Breast epithelium (tissue), 4 donors: ENCODE measurements at regions not wholly inside any gene's neighbourhood (a gene's known extent, or its start where the extent isn't known, plus 50 kb on each side); places are given as distances from the start of the nearest gene placed in this dataset.

Experiments used
- DNase-seq, 2 donors: peaks; one replicate each; pipeline ENCODE4 v3.0.0-alpha.2; 2019; ENCODE audit warnings: low spot score in 2 of 2
- H3K27ac ChIP-seq, 2 donors: fragments of 200-600 bp; sonication (generic) in 1 of 2; one replicate each; pipeline ENCODE4 v1.5.1; 2016 to 2019; ENCODE audit warnings: mild to moderate bottlenecking in 1 of 2
- H3K27me3 ChIP-seq, 2 donors: fragments of 200-600 bp; sonication (generic) in 1 of 2; one replicate each; pipeline versions ENCODE4 v1.5.1 to v1.6.0; 2017 to 2019; ENCODE audit warnings: control low read depth in 1 of 2, mild to moderate bottlenecking in 1 of 2
- H3K36me3 ChIP-seq: fragments of 200-600 bp; one replicate; pipeline ENCODE4 v1.5.1; 2019
- H3K4me1 ChIP-seq, 2 donors: fragments of 200-600 bp; sonication (generic); one replicate each; pipeline ENCODE4 v1.5.1; 2016 to 2019; ENCODE audit warnings: control low read depth in 1 of 2
- H3K4me3 ChIP-seq, 3 donors: fragments of 200-600 bp; sonication (generic); 1 replicate in 2 of 3; 2 replicates in 1 of 3; pipeline ENCODE4 v1.5.1; 2016 to 2019; ENCODE audit warnings: mild to moderate bottlenecking in 3 of 3, moderate library complexity in 2 of 3
- H3K9me3 ChIP-seq, 2 donors: fragments of 200-600 bp; sonication (generic) in 1 of 2; one replicate each; pipeline ENCODE4 v1.5.1; 2016 to 2019; ENCODE audit warnings: control low read depth in 1 of 2
- CTCF ChIP-seq, 3 donors: fragments of 450-650 bp; IDR thresholded peaks; one replicate each; pipeline ENCODE4 v1.5.1; 2016 to 2017; ENCODE audit warnings: antibody characterized with exemption in 3 of 3, mild to moderate bottlenecking in 3 of 3, moderate library complexity in 3 of 3
- POLR2A ChIP-seq: fragments of 450-650 bp; IDR thresholded peaks from one replicate; pipeline ENCODE4 v1.6.1; 2016; ENCODE audit warnings: antibody characterized with exemption, mild to moderate bottlenecking, moderate library complexity
- POLR2AphosphoS5 ChIP-seq, 3 donors: sonication (generic); formaldehyde crosslinking; IDR thresholded peaks; one replicate each; pipeline ENCODE4 v1.6.1; 2017; ENCODE audit warnings: antibody characterized with exemption in 3 of 3
- intact Hi-C: fragments of 100-400 bp; cut with DNase I; formaldehyde crosslinking; loops from one replicate; pipeline ENCODE4 v1.15.1; 2023; ENCODE audit warnings: low total_unique reads

GRCh38 chr10:60663850-60664249, 114.4 kb upstream of the CDK1 start:
- TF ChIP-seq POLR2AphosphoS5 (IDR thresholded peaks at IDR 0.05) (no peak), CTCF (IDR thresholded peaks at IDR 0.05) (no peak), POLR2A (no peak)
- intact Hi-C loops = no loop called here
- H3K27me3 ChIP-seq = no peaks in the 10 kb centered on the region
- H3K27ac ChIP-seq = no peak overlapping the region
- H3K4me1 ChIP-seq = no peaks in the 10 kb centered on the region
- no peak overlapping the region for H3K4me3 ChIP-seq
- H3K36me3 ChIP-seq = no peaks in the 10 kb centered on the region
- H3K9me3 ChIP-seq = peaks cover 0 to under 1% of the 10 kb centered on the region in 2 donors
- DNase-seq = no peak

- H3K27me3 ChIP-seq = no peaks in the 10 kb centered on the region
- TF ChIP-seq POLR2A = no peak
- no peak for TF ChIP-seq CTCF (IDR thresholded peaks at IDR 0.05)
- TF ChIP-seq POLR2AphosphoS5 (IDR thresholded peaks at IDR 0.05) = no peak
- H3K27ac ChIP-seq = no peak overlapping the region
- H3K9me3 ChIP-seq = peaks cover 0 to 5% of the 10 kb centered on the region in 2 donors
- intact Hi-C loops = no loop called here
- no peaks in the 10 kb centered on the region for H3K4me1 ChIP-seq
- H3K4me3 ChIP-seq = no peak overlapping the region
- H3K36me3 ChIP-seq = no peaks in the 10 kb centered on the region
- DNase-seq = no peak
These were observed 115.2 kb upstream of the CDK1 start for GRCh38 chr10:60662917-60663614.

GRCh38 chr10:60661637-60662036, 116.6 kb upstream of the CDK1 start:
- no peaks in the 10 kb centered on the region for H3K4me1 ChIP-seq
- no peak for DNase-seq
- TF ChIP-seq CTCF (IDR thresholded peaks at IDR 0.05) = no peak
- no peak for TF ChIP-seq POLR2A
- TF ChIP-seq POLR2AphosphoS5 (IDR thresholded peaks at IDR 0.05) = no peak
- no peaks in the 10 kb centered on the region for H3K36me3 ChIP-seq
- H3K4me3 ChIP-seq = no peak overlapping the region
- peaks cover 0 to 5% of the 10 kb centered on the region in 2 donors for H3K9me3 ChIP-seq
- intact Hi-C loops = no loop called here
- no peak overlapping the region for H3K27ac ChIP-seq
- no peaks in the 10 kb centered on the region for H3K27me3 ChIP-seq

GRCh38 chr10:60660625-60661024, 117.7 kb upstream of the CDK1 start:
- no peak for DNase-seq
- no peaks in the 10 kb centered on the region for H3K36me3 ChIP-seq
- H3K4me3 ChIP-seq = no peak overlapping the region
- TF ChIP-seq CTCF (IDR thresholded peaks at IDR 0.05) (no peak), POLR2AphosphoS5 (IDR thresholded peaks at IDR 0.05) (no peak)
- H3K27me3 ChIP-seq = no peaks in the 10 kb centered on the region
- H3K9me3 ChIP-seq = peaks cover 0 to 5% of the 10 kb centered on the region in 2 donors
- no peaks in the 10 kb centered on the region for H3K4me1 ChIP-seq
- no peak overlapping the region for H3K27ac ChIP-seq
- intact Hi-C loops = no loop called here

- intact Hi-C loops = no loop called here
- Histone ChIP-seq H3K36me3 (no peaks in the 10 kb centered on the region), H3K4me1 (no peaks in the 10 kb centered on the region), H3K9me3 (peaks cover 0 to 5% of the 10 kb centered on the region in 2 donors), H3K27me3 (no peaks in the 10 kb centered on the region), H3K4me3 (no peak overlapping the region), H3K27ac (no peak overlapping the region)
- no peak for DNase-seq
- TF ChIP-seq CTCF (IDR thresholded peaks at IDR 0.05) = no peak
- no peak for TF ChIP-seq POLR2AphosphoS5 (IDR thresholded peaks at IDR 0.05)
- TF ChIP-seq POLR2A = no peak
These were observed 123.3 kb upstream of the CDK1 start for GRCh38 chr10:60654813-60655464.
